Neuronal stem cell (in vitro differentiated cells): ENCODE measurements at regions not wholly inside any gene's neighbourhood (a gene's known extent, or its start where the extent isn't known, plus 50 kb on each side); places are given as distances from the start of the nearest gene placed in this dataset.

Experiments used
- DNase-seq: peaks from one replicate; pipeline ENCODE4 v3.0.0-alpha.2; 2013; ENCODE audit warnings: low spot score
- H2AFZ ChIP-seq: one replicate; pipeline ENCODE4 v1.6.1; 2013; ENCODE audit warnings: mild to moderate bottlenecking, low read length, inconsistent platforms
- H2AK5ac ChIP-seq: 2 replicates; pipeline ENCODE4 v1.6.1; 2013; ENCODE audit warnings: low read depth, mild to moderate bottlenecking, inconsistent platforms, low read length, moderate library complexity, mixed read lengths
- H2BK120ac ChIP-seq: 2 replicates; pipeline ENCODE4 v1.6.1; 2013; ENCODE audit warnings: low read depth, mild to moderate bottlenecking, inconsistent platforms, low read length, moderate library complexity, mixed read lengths
- H2BK12ac ChIP-seq: one replicate; pipeline ENCODE4 v1.6.1; 2013; ENCODE audit warnings: low read length, inconsistent platforms
- H2BK15ac ChIP-seq: 2 replicates; pipeline ENCODE4 v1.6.1; 2013; ENCODE audit warnings: mild to moderate bottlenecking, low read length, inconsistent platforms, mixed read lengths
- H2BK5ac ChIP-seq: one replicate; pipeline ENCODE4 v1.6.1; 2013; ENCODE audit warnings: inconsistent platforms, mild to moderate bottlenecking, low read length, moderate library complexity
- H3K14ac ChIP-seq: one replicate; pipeline ENCODE4 v1.6.1; 2013; ENCODE audit warnings: low read length, inconsistent platforms
- H3K18ac ChIP-seq: 2 replicates; pipeline ENCODE4 v1.6.1; 2013; ENCODE audit warnings: low read length, inconsistent platforms
- H3K23ac ChIP-seq: 2 replicates; pipeline ENCODE4 v1.6.1; 2013; ENCODE audit warnings: low read depth, mild to moderate bottlenecking, mixed read lengths, low read length, inconsistent platforms; ENCODE audit not compliant: poor library complexity
- H3K27ac ChIP-seq: replicated peaks from 3 replicates; pipeline ENCODE4 v1.5.1; 2013; ENCODE audit warnings: low read length, inconsistent platforms
- H3K27me3 ChIP-seq, 3 experiments: 2 replicates each; pipeline ENCODE4 v1.6.1; 2013; ENCODE audit warnings: low read length in 3 of 3, mild to moderate bottlenecking in 2 of 3, inconsistent platforms in 1 of 3, low read depth in 1 of 3, mixed read lengths in 1 of 3, moderate library complexity in 1 of 3; ENCODE audit not compliant: control insufficient read depth in 3 of 3, insufficient read depth in 3 of 3
- H3K36me3 ChIP-seq, 2 donors: replicated peaks in 1 of 2; 2 replicates each; pipeline ENCODE4 v1.6.1; 2013; ENCODE audit warnings: low read length in 2 of 2; ENCODE audit not compliant: control insufficient read depth in 2 of 2, insufficient read depth in 2 of 2
- H3K4ac ChIP-seq: 2 replicates; pipeline ENCODE4 v1.6.1; 2013; ENCODE audit warnings: inconsistent platforms, mild to moderate bottlenecking, low read length, moderate library complexity
- H3K4me1 ChIP-seq, 2 donors: 1 replicate in 1 of 2; 2 replicates in 1 of 2; pipeline ENCODE4 v1.6.1; 2013; ENCODE audit warnings: low read length in 2 of 2, low read depth in 1 of 2; ENCODE audit not compliant: control insufficient read depth in 2 of 2, insufficient read depth in 1 of 2
- H3K4me2 ChIP-seq: one replicate; pipeline ENCODE4 v1.6.1; 2013; ENCODE audit warnings: mild to moderate bottlenecking, low read length, inconsistent platforms; ENCODE audit not compliant: insufficient read depth, poor library complexity, severe bottlenecking
- H3K4me3 ChIP-seq, 2 donors: 2 replicates each; pipeline ENCODE4 v1.5.1; 2013; ENCODE audit warnings: low read length in 2 of 2, mild to moderate bottlenecking in 2 of 2, inconsistent platforms in 1 of 2, moderate library complexity in 1 of 2
- H3K79me1 ChIP-seq: one replicate; pipeline ENCODE4 v1.6.1; 2013; ENCODE audit warnings: low read depth, mild to moderate bottlenecking, inconsistent platforms, low read length, moderate library complexity
- H3K9ac ChIP-seq: one replicate; pipeline ENCODE4 v1.6.1; 2013; ENCODE audit warnings: mild to moderate bottlenecking, low read depth, low read length, inconsistent platforms; ENCODE audit not compliant: poor library complexity
- H3K9me3 ChIP-seq, 2 donors: replicated peaks in 1 of 2; 2 replicates each; pipeline versions ENCODE3 to v1.6.1; 2013; ENCODE audit warnings: low read length in 2 of 2, mild to moderate bottlenecking in 2 of 2, inconsistent platforms in 1 of 2, low read depth in 1 of 2, mixed read lengths in 1 of 2, moderate library complexity in 1 of 2; ENCODE audit not compliant: control insufficient read depth in 2 of 2, insufficient read depth in 1 of 2
- H4K8ac ChIP-seq: one replicate; pipeline ENCODE4 v1.6.1; 2013; ENCODE audit warnings: low read depth, mild to moderate bottlenecking, inconsistent platforms, low read length, moderate library complexity
- H4K91ac ChIP-seq: one replicate; pipeline ENCODE4 v1.6.1; 2013; ENCODE audit warnings: low read length, low read depth, mild to moderate bottlenecking, inconsistent platforms; ENCODE audit not compliant: poor library complexity
- WGBS, 2 donors: extraction: QIAGEN DNeasy Blood & Tissue Kit; methylation state at CpG; one replicate each; pipeline ENCODE4 v1.1.7; 2013; ENCODE audit warnings: missing lambda C conversion rate in 2 of 2, mixed read lengths in 1 of 2; ENCODE audit not compliant: insufficient read length in 2 of 2, insufficient replicate concordance in 1 of 2; ENCODE audit errors: extremely low coverage in 2 of 2; 5-methylcytosine and 5-hydroxymethylcytosine counted together

GRCh38 chr6:103729658-103730057, 1130.1 kb downstream of the HACE1 start:
- Histone ChIP-seq H2BK5ac (no peak overlapping the region), H3K4me1 (no peaks in the 10 kb centered on the region), H2AFZ (no peak overlapping the region), H3K27me3 (no peaks in the 10 kb centered on the region), H3K18ac (no peak overlapping the region), H3K9me3 (no peaks in the 10 kb centered on the region), H3K4me3 (no peak overlapping the region), H3K9ac (no peak overlapping the region), H3K14ac (no peak overlapping the region), H3K4ac (no peak overlapping the region), H4K91ac (no peak overlapping the region), H3K36me3 (no peaks in the 10 kb centered on the region), H3K4me2 (no peak overlapping the region), H3K79me1 (no peaks in the 10 kb centered on the region), H2BK120ac (no peak overlapping the region), H3K23ac (no peak overlapping the region), H2BK15ac (no peak overlapping the region), H3K27ac (no peak overlapping the region), H2BK12ac (no peak overlapping the region), H4K8ac (no peak overlapping the region), H2AK5ac (no peak overlapping the region)
- WGBS, 2 donors, result no CpG with 5 or more reads among the region's 2 CpGs
- DNase-seq, result no peak

GRCh38 chr6:103723438-103724322, 1136.0 kb downstream of the HACE1 start:
- H3K4me3 ChIP-seq, result no peak overlapping the region
- H2AFZ ChIP-seq, result no peak overlapping the region
- no peak overlapping the region for H3K23ac ChIP-seq
- H2BK15ac ChIP-seq, result no peak overlapping the region
- H2BK12ac ChIP-seq, result no peak overlapping the region
- H3K9ac ChIP-seq, result no peak overlapping the region
- no peaks in the 10 kb centered on the region for H3K9me3 ChIP-seq
- DNase-seq, result no peak
- no peak overlapping the region for H3K14ac ChIP-seq
- no peak overlapping the region for H2BK120ac ChIP-seq
- no peak overlapping the region for H2BK5ac ChIP-seq
- no peak overlapping the region for H3K4ac ChIP-seq
- no peak overlapping the region for H2AK5ac ChIP-seq
- H4K8ac ChIP-seq, result no peak overlapping the region
- no peaks in the 10 kb centered on the region for H3K36me3 ChIP-seq
- H3K18ac ChIP-seq, result no peak overlapping the region
- H3K4me1 ChIP-seq, result peaks cover 0 to 2% of the 10 kb centered on the region in 2 donors
- no peak overlapping the region for H4K91ac ChIP-seq
- no peak overlapping the region for H3K4me2 ChIP-seq
- no peaks in the 10 kb centered on the region for H3K79me1 ChIP-seq
- H3K27me3 ChIP-seq, result no peaks in the 10 kb centered on the region
- H3K27ac ChIP-seq, result no peak overlapping the region

GRCh38 chr6:103722683-103723082, 1137.0 kb downstream of the HACE1 start:
- DNase-seq, result no peak
- Histone ChIP-seq H3K18ac (no peak overlapping the region), H2BK120ac (no peak overlapping the region), H3K23ac (no peak overlapping the region), H4K91ac (no peak overlapping the region), H3K4me3 (no peak overlapping the region), H4K8ac (no peak overlapping the region), H3K4me2 (no peak overlapping the region), H3K9me3 (no peaks in the 10 kb centered on the region), H2BK12ac (no peak overlapping the region), H3K79me1 (no peaks in the 10 kb centered on the region), H3K4me1 (peaks cover 0 to 2% of the 10 kb centered on the region in 2 donors), H2BK15ac (no peak overlapping the region), H3K14ac (no peak overlapping the region), H3K27ac (no peak overlapping the region), H3K9ac (no peak overlapping the region), H3K36me3 (no peaks in the 10 kb centered on the region), H2BK5ac (no peak overlapping the region), H3K27me3 (no peaks in the 10 kb centered on the region), H2AK5ac (no peak overlapping the region), H3K4ac (no peak overlapping the region), H2AFZ (no peak overlapping the region)
- WGBS, 2 donors, result no CpG with 5 or more reads among the region's 1 CpG

GRCh38 chr6:103721923-103722322, 1137.8 kb downstream of the HACE1 start:
- H3K4me3 ChIP-seq, result no peak overlapping the region
- no peak overlapping the region for H3K18ac ChIP-seq
- no peak for DNase-seq
- H2AK5ac ChIP-seq, result no peak overlapping the region
- H2BK120ac ChIP-seq, result no peak overlapping the region
- H4K8ac ChIP-seq, result no peak overlapping the region
- H2BK5ac ChIP-seq, result no peak overlapping the region
- H2BK15ac ChIP-seq, result no peak overlapping the region
- no peak overlapping the region for H3K27ac ChIP-seq
- H3K27me3 ChIP-seq, result no peaks in the 10 kb centered on the region
- H3K9me3 ChIP-seq, result no peaks in the 10 kb centered on the region
- H3K23ac ChIP-seq, result no peak overlapping the region
- no peaks in the 10 kb centered on the region for H3K36me3 ChIP-seq
- H3K4me1 ChIP-seq, result peaks cover 0 to 2% of the 10 kb centered on the region in 2 donors
- H3K4me2 ChIP-seq, result no peak overlapping the region
- no CpG with 5 or more reads among the region's 2 CpGs for WGBS, 2 donors
- no peak overlapping the region for H3K14ac ChIP-seq
- H2AFZ ChIP-seq, result no peak overlapping the region
- H3K9ac ChIP-seq, result no peak overlapping the region
- no peaks in the 10 kb centered on the region for H3K79me1 ChIP-seq
- no peak overlapping the region for H3K4ac ChIP-seq
- no peak overlapping the region for H2BK12ac ChIP-seq
- H4K91ac ChIP-seq, result no peak overlapping the region
